Stimulated activated CD4-positive, alpha-beta T cell treated with anti-CD3 and anti-CD28 coated beads, TNF-alpha, amount 100 ng/mL, for 48 hours (primary cell): ENCODE measurements at regions not wholly inside any gene's neighbourhood (a gene's known extent, or its start where the extent isn't known, plus 50 kb on each side); places are given as distances from the start of the nearest gene placed in this dataset.

Source experiments
- DNase-seq, 3 donors: peaks; one replicate each; pipeline ENCODE4 v3.0.0-alpha.2; 2020; ENCODE audit warnings: low read depth in 3 of 3

DNA sequence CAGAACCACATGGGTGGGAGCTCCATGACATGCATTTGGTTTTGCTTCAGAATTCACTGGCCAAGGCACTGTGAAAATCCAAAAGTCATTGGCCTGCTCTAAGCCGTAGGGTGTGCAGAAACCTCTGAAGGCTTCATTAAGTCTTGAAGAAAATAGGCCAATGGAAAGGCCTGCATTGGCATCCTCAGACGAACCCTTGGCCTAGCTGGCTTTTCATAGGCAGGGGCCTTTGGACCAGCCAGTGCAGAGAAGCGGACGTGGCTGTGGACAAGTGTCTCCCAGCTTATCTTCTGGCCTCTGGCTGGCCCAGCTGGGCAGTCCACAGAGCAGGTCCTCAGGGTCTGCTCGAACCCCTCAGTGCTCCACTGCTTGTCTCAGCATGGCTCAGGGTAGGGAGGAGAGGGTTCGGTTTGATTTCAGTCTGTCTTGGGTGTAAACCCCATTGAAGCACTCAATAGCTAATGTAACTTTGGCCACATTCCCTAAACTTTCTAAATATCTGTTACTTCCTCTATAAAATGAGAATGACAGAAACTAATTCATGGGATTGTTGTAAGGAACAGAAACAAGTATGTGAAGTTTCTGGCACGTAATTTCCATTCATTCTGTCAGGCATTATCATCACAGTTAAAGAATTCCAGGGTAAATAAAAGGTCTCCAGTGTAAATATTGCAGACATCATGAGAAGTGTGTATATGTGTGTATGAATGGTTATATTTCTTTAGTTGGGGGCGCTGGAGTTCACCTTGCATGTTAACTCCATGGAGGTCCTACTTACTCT is 125.5 kb downstream of the TFCP2L1 start:
- DNase-seq: no peak

DNA sequence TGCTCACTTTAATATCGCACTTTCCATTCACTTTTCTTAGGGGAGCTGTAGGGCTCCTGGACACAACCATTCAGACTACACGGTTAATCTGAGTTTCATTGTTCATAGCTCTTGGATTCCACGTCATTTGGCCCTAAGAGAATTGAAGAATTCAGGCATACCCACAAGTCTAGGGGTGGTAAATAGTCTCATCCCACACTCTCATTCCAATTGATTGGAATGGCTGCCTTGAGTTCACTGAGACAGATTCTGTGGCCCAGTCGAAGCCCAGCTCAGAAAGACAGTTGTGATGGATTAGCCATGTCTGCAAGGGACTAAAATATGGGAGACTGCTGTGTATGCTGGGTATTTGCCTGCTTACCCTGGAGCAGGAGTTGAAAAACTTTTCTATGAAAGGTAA is 124.6 kb downstream of the TFCP2L1 start:
- no peak for DNase-seq

DNA sequence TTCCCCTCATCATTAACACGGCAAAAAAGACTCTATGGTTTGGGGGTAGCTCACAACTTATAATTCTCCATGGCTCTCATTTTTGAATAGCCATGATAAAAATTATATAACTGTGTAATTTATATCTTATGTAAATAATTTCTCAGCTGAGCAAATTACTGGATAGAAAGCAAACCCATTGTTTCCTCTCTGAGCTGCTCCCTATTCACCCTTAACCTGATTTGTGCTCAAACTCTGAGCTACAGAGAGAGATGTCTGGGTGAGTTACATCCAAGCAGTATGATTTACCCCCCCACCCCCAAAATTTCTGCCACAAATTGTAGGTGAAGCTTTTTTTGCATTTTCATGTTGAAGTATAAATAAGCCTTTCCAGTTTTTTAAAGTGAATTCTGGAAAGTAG is 123.7 kb downstream of the TFCP2L1 start:
- DNase-seq: no peak

DNA sequence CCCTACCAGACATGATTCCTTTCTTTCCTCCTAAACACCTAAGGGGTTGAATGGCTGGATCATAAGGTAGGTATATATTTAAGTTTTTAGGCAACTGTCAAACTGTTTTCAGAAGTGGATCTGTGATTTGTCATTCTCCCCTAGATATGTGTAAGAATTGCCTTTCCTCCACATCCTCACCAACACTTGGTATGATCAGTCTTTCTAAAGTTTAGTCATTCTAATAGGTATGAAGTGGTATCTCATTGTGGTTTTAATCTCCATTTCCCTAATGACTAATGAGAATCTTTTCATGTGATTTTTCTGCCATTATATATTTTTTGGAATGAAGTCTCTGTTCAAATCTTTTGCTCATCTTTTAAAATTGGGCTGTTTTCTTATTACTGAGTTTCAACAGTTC is 122.1 kb downstream of the TFCP2L1 start:
- no peak for DNase-seq

DNA sequence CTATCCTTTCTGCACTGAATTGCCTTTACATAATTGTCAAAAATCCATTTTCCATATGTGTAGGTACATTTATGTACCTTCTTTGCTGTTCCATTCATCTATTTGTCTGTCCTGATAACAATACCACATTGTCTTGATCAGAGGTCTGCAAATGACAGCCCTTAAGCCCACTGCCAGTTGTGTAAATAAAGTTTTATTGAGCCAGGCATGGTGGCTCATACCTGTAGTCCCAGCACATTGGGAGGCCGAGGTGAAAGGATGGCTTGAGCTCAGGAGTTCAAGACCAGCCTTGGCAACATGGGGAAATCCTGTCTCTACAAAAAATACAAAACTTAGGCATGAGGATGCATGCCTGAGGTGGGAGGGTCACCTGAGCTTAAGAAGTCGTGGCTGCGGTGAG is 121.0 kb downstream of the TFCP2L1 start:
- no peak for DNase-seq

DNA sequence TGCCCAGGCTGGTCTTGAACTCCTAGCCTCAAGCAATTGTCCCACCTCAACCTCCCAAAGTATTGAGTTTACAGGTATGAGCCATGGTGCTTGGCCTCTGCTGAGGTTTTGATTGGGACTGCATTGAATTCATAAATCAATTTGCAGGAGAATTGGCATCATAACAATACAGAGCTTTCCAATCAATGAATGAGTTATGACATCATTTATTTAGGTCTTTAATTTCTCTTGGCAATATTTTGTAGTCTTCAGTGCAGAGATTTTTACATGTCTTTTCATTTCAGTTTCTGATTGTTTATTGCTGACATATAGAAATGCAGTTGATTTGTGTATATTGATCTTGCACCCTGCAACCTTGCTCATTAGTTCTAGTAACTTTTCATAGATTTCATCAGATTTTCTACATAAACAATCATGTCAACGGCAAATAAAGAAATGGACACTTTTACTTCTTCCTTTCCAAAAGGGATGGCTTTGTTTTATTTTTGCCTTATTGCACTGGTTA is 119.9 kb downstream of the TFCP2L1 start:
- no peak for DNase-seq
